ENCODE measurements at regions not wholly inside any gene's neighbourhood (a gene's known extent, or its start where the extent isn't known, plus 50 kb on each side); places are given as distances from the start of the nearest gene placed in this dataset.
"Not testable (repeated sequence)": the region's sequence is repeated elsewhere in the genome, so short reads cannot be mapped to it uniquely, and the experiment has no call there.

DNA sequence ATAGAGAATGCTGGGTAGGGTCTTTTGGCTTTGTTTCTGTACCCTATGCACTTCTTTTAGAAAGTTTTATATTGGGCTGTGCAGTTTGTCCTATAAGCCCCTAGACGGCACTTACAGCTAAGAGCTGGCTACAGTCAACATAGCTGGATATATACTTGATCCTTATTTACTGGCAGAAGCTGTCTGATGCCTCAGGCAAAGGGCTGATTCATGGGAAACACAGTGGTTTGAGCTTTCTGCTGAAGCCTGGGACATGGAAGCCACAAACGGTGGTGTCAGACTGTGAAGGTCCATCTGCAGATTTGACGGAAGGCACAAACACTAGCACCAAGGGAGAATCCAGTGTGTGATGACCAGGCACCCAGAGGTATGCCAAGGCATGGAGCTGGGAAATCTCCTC is 608.4 kb downstream of the ANKRD50 start:
- DNase-seq (ENCODE audit: insufficient read length) (no peak), FAIRE-seq (no peak)
- no peak for TF ChIP-seq POLR2A (IDR thresholded peaks at IDR 0.05; ENCODE audit: low read depth, low read length)
- TF ChIP-seq POLR2AphosphoS5 (IDR thresholded peaks at IDR 0.05; ENCODE audit: low read depth, low read length), result no peak
- no peak for TF ChIP-seq TAF1 (IDR thresholded peaks at IDR 0.05; ENCODE audit: borderline replicate concordance, low read depth, low read length)

GRCh38 chr4:124104628-124105027 is 607.9 kb downstream of the ANKRD50 start:
- no peak for DNase-seq (ENCODE audit: insufficient read length)
- FAIRE-seq, result no peak
- TF ChIP-seq POLR2A (IDR thresholded peaks at IDR 0.05; ENCODE audit: low read depth, low read length) (no peak), TAF1 (IDR thresholded peaks at IDR 0.05; ENCODE audit: borderline replicate concordance, low read depth, low read length) (no peak), POLR2AphosphoS5 (IDR thresholded peaks at IDR 0.05; ENCODE audit: low read depth, low read length) (no peak)

- DNase-seq (ENCODE audit: insufficient read length) (no peak), FAIRE-seq (no peak)
- TF ChIP-seq TAF1 (IDR thresholded peaks at IDR 0.05; ENCODE audit: borderline replicate concordance, low read depth, low read length) (no peak), POLR2AphosphoS5 (IDR thresholded peaks at IDR 0.05; ENCODE audit: low read depth, low read length) (no peak), POLR2A (IDR thresholded peaks at IDR 0.05; ENCODE audit: low read depth, low read length) (no peak)
Observed at GRCh38 chr4:124105212-124105611, 607.3 kb downstream of the ANKRD50 start.

- FAIRE-seq (no peak), DNase-seq (ENCODE audit: insufficient read length) (no peak)
- TF ChIP-seq TAF1 (IDR thresholded peaks at IDR 0.05; ENCODE audit: borderline replicate concordance, low read depth, low read length) (no peak), POLR2AphosphoS5 (IDR thresholded peaks at IDR 0.05; ENCODE audit: low read depth, low read length) (no peak), POLR2A (IDR thresholded peaks at IDR 0.05; ENCODE audit: low read depth, low read length) (no peak)
Observed at GRCh38 chr4:124111411-124111810, 601.1 kb downstream of the ANKRD50 start.

GRCh38 chr4:124111922-124112321 is 600.6 kb downstream of the ANKRD50 start:
- DNase-seq (ENCODE audit: insufficient read length), result no peak
- FAIRE-seq, result no peak
- TF ChIP-seq TAF1 (IDR thresholded peaks at IDR 0.05; ENCODE audit: borderline replicate concordance, low read depth, low read length) (no peak), POLR2A (IDR thresholded peaks at IDR 0.05; ENCODE audit: low read depth, low read length) (no peak), POLR2AphosphoS5 (IDR thresholded peaks at IDR 0.05; ENCODE audit: low read depth, low read length) (no peak)

GRCh38 chr4:124118061-124118460 is 594.5 kb downstream of the ANKRD50 start:
- TF ChIP-seq TAF1 (IDR thresholded peaks at IDR 0.05; ENCODE audit: borderline replicate concordance, low read depth, low read length) (no peak), POLR2A (IDR thresholded peaks at IDR 0.05; ENCODE audit: low read depth, low read length) (no peak), POLR2AphosphoS5 (IDR thresholded peaks at IDR 0.05; ENCODE audit: low read depth, low read length) (no peak)
- DNase-seq (ENCODE audit: insufficient read length) (no peak), FAIRE-seq (no peak)

DNA sequence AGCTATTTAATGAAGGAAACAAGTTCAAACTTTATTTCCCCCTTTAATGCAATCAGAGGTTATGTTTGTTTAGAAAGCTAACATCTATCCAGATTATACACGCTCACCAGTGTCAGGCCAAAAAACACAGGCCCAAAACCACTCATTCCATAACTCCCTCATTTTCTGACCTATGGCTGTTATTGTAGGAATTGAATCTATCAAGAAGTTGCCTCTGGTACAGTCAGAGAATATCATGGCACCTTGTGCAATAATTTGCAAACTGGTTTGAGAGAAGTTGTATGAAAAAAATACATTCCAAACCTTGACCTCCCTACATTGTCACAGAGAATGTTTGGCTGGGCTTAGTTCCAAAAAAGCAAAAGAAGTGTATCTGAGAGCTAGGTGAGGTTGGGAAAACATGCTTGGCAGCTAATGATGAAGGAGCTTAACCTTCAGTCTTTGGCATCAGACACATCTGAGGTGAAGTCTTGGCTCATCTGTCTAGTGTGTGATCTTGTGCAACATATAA is 591.0 kb downstream of the ANKRD50 start:
- FAIRE-seq, result no peak

GRCh38 chr4:124123181-124123580 is 589.4 kb downstream of the ANKRD50 start:
- DNase-seq (ENCODE audit: insufficient read length), result no peak
- TF ChIP-seq TAF1 (IDR thresholded peaks at IDR 0.05; ENCODE audit: borderline replicate concordance, low read depth, low read length), result no peak
- TF ChIP-seq POLR2A (IDR thresholded peaks at IDR 0.05; ENCODE audit: low read depth, low read length), result no peak
- no peak for TF ChIP-seq POLR2AphosphoS5 (IDR thresholded peaks at IDR 0.05; ENCODE audit: low read depth, low read length)
- no peak for FAIRE-seq

More for the DNA sequence above, 591.0 kb downstream of the ANKRD50 start:
- TF ChIP-seq POLR2A (IDR thresholded peaks at IDR 0.05; ENCODE audit: low read depth, low read length) (no peak), TAF1 (IDR thresholded peaks at IDR 0.05; ENCODE audit: borderline replicate concordance, low read depth, low read length) (no peak), POLR2AphosphoS5 (IDR thresholded peaks at IDR 0.05; ENCODE audit: low read depth, low read length) (no peak)
- DNase-seq (ENCODE audit: insufficient read length), result no peak

GRCh38 chr4:124123721-124124120 is 588.8 kb downstream of the ANKRD50 start:
- DNase-seq (ENCODE audit: insufficient read length), result no peak
- TF ChIP-seq POLR2AphosphoS5 (IDR thresholded peaks at IDR 0.05; ENCODE audit: low read depth, low read length) (no peak), POLR2A (IDR thresholded peaks at IDR 0.05; ENCODE audit: low read depth, low read length) (no peak), TAF1 (IDR thresholded peaks at IDR 0.05; ENCODE audit: borderline replicate concordance, low read depth, low read length) (no peak)
- no peak for FAIRE-seq

- not testable (repeated sequence) for DNase-seq (ENCODE audit: insufficient read length); FAIRE-seq
Observed at GRCh38 chr4:124131324-124131723, 581.2 kb downstream of the ANKRD50 start.

GRCh38 chr4:124132161-124132560 is 580.4 kb downstream of the ANKRD50 start:
- no peak for TF ChIP-seq POLR2AphosphoS5 (IDR thresholded peaks at IDR 0.05; ENCODE audit: low read depth, low read length)
- no peak for TF ChIP-seq TAF1 (IDR thresholded peaks at IDR 0.05; ENCODE audit: borderline replicate concordance, low read depth, low read length)
- no peak for TF ChIP-seq POLR2A (IDR thresholded peaks at IDR 0.05; ENCODE audit: low read depth, low read length)
- no peak for FAIRE-seq
- DNase-seq (ENCODE audit: insufficient read length), result no peak

DNA sequence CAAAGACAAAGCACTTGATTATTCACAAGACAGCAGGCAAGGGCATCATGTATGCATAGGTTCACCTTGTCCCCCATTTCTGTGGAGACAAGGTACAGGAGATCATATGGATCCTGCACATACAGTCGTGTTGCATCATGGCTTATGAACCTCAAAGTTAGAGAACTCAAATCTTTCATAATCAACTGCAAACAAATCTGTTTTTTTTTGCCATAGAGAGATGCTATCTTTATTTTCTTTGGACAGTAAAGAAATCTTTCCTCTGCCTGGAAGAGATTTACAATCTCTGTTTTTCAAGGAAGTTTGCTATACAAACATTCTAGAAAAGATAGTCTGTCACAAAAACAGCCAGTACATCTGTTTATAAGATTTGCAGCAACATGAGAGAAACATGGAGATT is 578.8 kb downstream of the ANKRD50 start:
- no peak for TF ChIP-seq POLR2AphosphoS5 (IDR thresholded peaks at IDR 0.05; ENCODE audit: low read depth, low read length)
- TF ChIP-seq POLR2A (IDR thresholded peaks at IDR 0.05; ENCODE audit: low read depth, low read length), result no peak
- no peak for TF ChIP-seq TAF1 (IDR thresholded peaks at IDR 0.05; ENCODE audit: borderline replicate concordance, low read depth, low read length)
- no peak for FAIRE-seq
- DNase-seq (ENCODE audit: insufficient read length), result no peak

GRCh38 chr4:124135409-124135813 is 577.1 kb downstream of the ANKRD50 start:
- no peak for FAIRE-seq
- no peak for DNase-seq (ENCODE audit: insufficient read length)
- no peak for TF ChIP-seq POLR2A (IDR thresholded peaks at IDR 0.05; ENCODE audit: low read depth, low read length)

All from GM12892 (cell line).